ENCODE measurements at regions not wholly inside any gene's neighbourhood (a gene's known extent, or its start where the extent isn't known, plus 50 kb on each side); places are given as distances from the start of the nearest gene placed in this dataset.

DNA sequence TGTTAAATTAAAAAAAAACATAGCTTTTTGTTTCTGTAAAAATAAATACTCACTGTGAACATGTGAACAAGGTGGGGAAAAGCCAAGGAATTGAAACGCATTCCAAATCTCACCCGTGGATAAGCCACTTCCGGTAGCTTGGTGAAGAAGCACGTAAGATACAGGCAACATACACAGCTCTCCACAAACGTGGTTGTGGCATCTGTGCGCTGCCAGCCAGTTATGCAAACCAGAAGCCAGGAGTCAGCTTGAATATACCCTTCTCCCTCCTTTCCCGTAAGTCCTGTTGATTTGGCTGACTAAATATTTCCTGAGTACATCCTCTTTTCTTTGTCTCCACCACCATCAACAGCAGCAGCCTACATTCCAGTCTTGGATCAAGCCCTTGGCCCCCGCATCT is 486.2 kb downstream of the VRK1 start:
- TF ChIP-seq POLR2A (IDR thresholded peaks at IDR 0.05; ENCODE audit: insufficient read depth in 1 of 2, low read depth in 2 of 2, low read length in 2 of 2), result no peak
- no peak for TF ChIP-seq FOXM1 (CRISPR knock-in tag; IDR thresholded peaks at IDR 0.05)
- no peak for TF ChIP-seq TBL1XR1 (IDR thresholded peaks at IDR 0.05; ENCODE audit: borderline replicate concordance, low read length, partially characterized antibody)
- no peak for TF ChIP-seq GTF3A (CRISPR knock-in tag; conservative IDR thresholded peaks at IDR 0.05)
- TF ChIP-seq, protein P1, sequence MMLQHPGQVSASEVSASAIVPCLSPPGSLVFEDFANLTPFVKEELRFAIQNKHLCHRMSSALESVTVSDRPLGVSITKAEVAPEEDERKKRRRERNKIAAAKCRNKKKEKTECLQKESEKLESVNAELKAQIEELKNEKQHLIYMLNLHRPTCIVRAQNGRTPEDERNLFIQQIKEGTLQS (CRISPR knock-in tag; IDR thresholded peaks at IDR 0.05), result no peak
- TF ChIP-seq ETS1 (CRISPR knock-in tag; IDR thresholded peaks at IDR 0.05), result no peak
- TF ChIP-seq ARNT (IDR thresholded peaks at IDR 0.05), result no peak
- TF ChIP-seq JUN (CRISPR knock-in tag; IDR thresholded peaks at IDR 0.05), result no peak

All from HepG2 (cell line).